CD4-positive, alpha-beta T cell (primary cell): ENCODE measurements at regions not wholly inside any gene's neighbourhood (a gene's known extent, or its start where the extent isn't known, plus 50 kb on each side); places are given as distances from the start of the nearest gene placed in this dataset.

ENCODE experiments used
- ATAC-seq: fragments of 200-7000 bp; cut with Tn5 transposase; one replicate; pipeline ENCODE4 v1.10.0; 2022; ENCODE audit warnings: mild to moderate bottlenecking; ENCODE audit not compliant: poor library complexity
- CTCF ChIA-PET: fragments of 350-600 bp; sonication (Branson Sonifier 250); formaldehyde crosslinking; loops from one replicate; lab custom pipeline; 2021; ENCODE audit warnings: antibody characterized with exemption, inconsistent platforms; lab: Charles Lee
- POLR2A ChIA-PET: fragments of 350-600 bp; sonication (Branson Sonifier 250); formaldehyde crosslinking; loops from one replicate; lab custom pipeline; 2021; ENCODE audit warnings: antibody characterized with exemption, inconsistent platforms; lab: Charles Lee
- DNase-seq, 14 experiments: peaks; one replicate each; pipeline ENCODE4 v3.0.0-alpha.2; 2013 to 2020; ENCODE audit warnings: mixed read lengths in 2 of 14
- H3K27ac ChIP-seq, 2 donors: one replicate each; pipeline versions ENCODE4 v1.5.1 to v1.7.0; 2013; ENCODE audit warnings: low read length in 2 of 2, low read depth in 1 of 2, mild to moderate bottlenecking in 1 of 2
- H3K27me3 ChIP-seq, 2 experiments: 1 replicate in 1 of 2; 2 replicates in 1 of 2; pipeline versions ENCODE4 v1.6.1 to v1.7.0; 2013; ENCODE audit warnings: low read length in 2 of 2, control low read depth in 1 of 2, mild to moderate bottlenecking in 1 of 2, moderate library complexity in 1 of 2; ENCODE audit not compliant: insufficient read depth in 2 of 2, control insufficient read depth in 1 of 2
- H3K36me3 ChIP-seq: one replicate; pipeline ENCODE4 v1.6.1; 2013; ENCODE audit warnings: low read length, control low read depth; ENCODE audit not compliant: insufficient read depth
- H3K4me1 ChIP-seq: one replicate; pipeline ENCODE4 v1.6.1; 2013; ENCODE audit warnings: low read length, control low read depth; ENCODE audit not compliant: insufficient read depth
- H3K4me3 ChIP-seq: one replicate; pipeline ENCODE4 v1.5.1; 2013; ENCODE audit warnings: mild to moderate bottlenecking, low read length, moderate library complexity
- H3K9me3 ChIP-seq, 2 experiments: 1 replicate in 1 of 2; 2 replicates in 1 of 2; pipeline versions ENCODE4 v1.6.1 to v1.7.0; 2013; ENCODE audit warnings: low read length in 2 of 2, mild to moderate bottlenecking in 2 of 2, control low read depth in 1 of 2, moderate library complexity in 1 of 2; ENCODE audit not compliant: control insufficient read depth in 1 of 2, insufficient read depth in 1 of 2
- H3K27ac Mint-ChIP-seq: one replicate; pipeline ENCODE4 v1.8.0; 2020; ENCODE audit warnings: mixed read lengths
- H3K27me3 Mint-ChIP-seq: one replicate; pipeline ENCODE4 v1.8.0; 2021; ENCODE audit warnings: mixed read lengths
- H3K36me3 Mint-ChIP-seq: one replicate; pipeline ENCODE4 v1.8.0; 2021; ENCODE audit warnings: low read depth, mixed read lengths
- H3K4me1 Mint-ChIP-seq: one replicate; pipeline ENCODE4 v1.8.0; 2021; ENCODE audit warnings: low read depth, mixed read lengths
- H3K4me3 Mint-ChIP-seq: one replicate; pipeline ENCODE4 v1.8.0; 2020; ENCODE audit warnings: mild to moderate bottlenecking, mixed read lengths
- H3K9me3 Mint-ChIP-seq: one replicate; pipeline ENCODE4 v1.8.0; 2020; ENCODE audit warnings: mixed read lengths
- CTCF ChIP-seq: fragments of 200-600 bp; IDR thresholded peaks from one replicate; pipeline ENCODE4 v1.8.0; 2022; ENCODE audit warnings: antibody characterized with exemption, mild to moderate bottlenecking
- intact Hi-C, 2 experiments: fragments of 100-400 bp; cut with DNase I in 1 of 2; cut with micrococcal nuclease in 1 of 2; formaldehyde crosslinking; loops; one replicate each; pipeline versions ENCODE4 v1.15.1 to v1.9.0; 2023 to 2025; cut with DNase I, micrococcal nuclease

- Histone ChIP-seq H3K36me3 (no peaks in the 10 kb centered on the region), H3K27ac (no peak overlapping the region), H3K4me1 (no peaks in the 10 kb centered on the region), H3K9me3 (no peaks in the 10 kb centered on the region), H3K27me3 (no peaks in the 10 kb centered on the region), H3K4me3 (no peak overlapping the region)
- ChIA-PET CTCF (no interaction called here), POLR2A (no interaction called here)
- no peak overlapping the region for H3K27ac Mint-ChIP-seq
- ATAC-seq (no peak), DNase-seq (no peak)
- no peaks in the 10 kb centered on the region for H3K9me3 Mint-ChIP-seq
- no peaks in the 10 kb centered on the region for H3K27me3 Mint-ChIP-seq
- H3K36me3 Mint-ChIP-seq, result no peaks in the 10 kb centered on the region
- intact Hi-C loops, result no loop called here
- TF ChIP-seq CTCF, result no peak
- H3K4me3 Mint-ChIP-seq, result no peak overlapping the region
- H3K4me1 Mint-ChIP-seq, result no peaks in the 10 kb centered on the region
Measured at GRCh38 chr14:98564006-98564405, 708.0 kb downstream of the BCL11B start.

- Mint-ChIP-seq H3K4me1 (no peaks in the 10 kb centered on the region), H3K9me3 (no peaks in the 10 kb centered on the region), H3K36me3 (no peaks in the 10 kb centered on the region), H3K27ac (no peak overlapping the region), H3K27me3 (no peaks in the 10 kb centered on the region), H3K4me3 (no peak overlapping the region)
- ATAC-seq (no peak), DNase-seq (no peak)
- H3K27me3 ChIP-seq, result no peaks in the 10 kb centered on the region
- no peaks in the 10 kb centered on the region for H3K4me1 ChIP-seq
- H3K36me3 ChIP-seq, result no peaks in the 10 kb centered on the region
- intact Hi-C loops, result no loop called here
- no peak overlapping the region for H3K4me3 ChIP-seq
- TF ChIP-seq CTCF, result no peak
- ChIA-PET POLR2A (no interaction called here), CTCF (no interaction called here)
- H3K9me3 ChIP-seq, result no peaks in the 10 kb centered on the region
- H3K27ac ChIP-seq, result no peak overlapping the region
Measured at GRCh38 chr14:98564541-98564940, 707.5 kb downstream of the BCL11B start.

- Mint-ChIP-seq H3K9me3 (no peaks in the 10 kb centered on the region), H3K36me3 (no peaks in the 10 kb centered on the region), H3K27me3 (no peaks in the 10 kb centered on the region), H3K4me1 (no peaks in the 10 kb centered on the region), H3K4me3 (no peak overlapping the region), H3K27ac (no peak overlapping the region)
- no peaks in the 10 kb centered on the region for H3K4me1 ChIP-seq
- ChIA-PET CTCF (no interaction called here), POLR2A (no interaction called here)
- TF ChIP-seq CTCF, result no peak
- DNase-seq, result no peak
- ATAC-seq, result no peak
- no peak overlapping the region for H3K4me3 ChIP-seq
- H3K36me3 ChIP-seq, result no peaks in the 10 kb centered on the region
- no peak overlapping the region for H3K27ac ChIP-seq
- H3K9me3 ChIP-seq, result peaks cover 0 to 4% of the 10 kb centered on the region in 2 experiments
- intact Hi-C loops, result no loop called here
- no peaks in the 10 kb centered on the region for H3K27me3 ChIP-seq
Measured at GRCh38 chr14:98571104-98571503, 700.9 kb downstream of the BCL11B start.
